Peyer's patch (tissue), 4 donors: ENCODE measurements at regions not wholly inside any gene's neighbourhood (a gene's known extent, or its start where the extent isn't known, plus 50 kb on each side); places are given as distances from the start of the nearest gene placed in this dataset.

Experiments used
- POLR2A ChIP-seq, 2 donors: fragments of 450-650 bp; IDR thresholded peaks; one replicate each; pipeline ENCODE4 v1.5.1; 2017; ENCODE audit warnings: antibody characterized with exemption in 2 of 2, mild to moderate bottlenecking in 2 of 2, moderate library complexity in 2 of 2
- TF ChIP-seq, protein P1 (sequence below), 6 experiments: fragments of 450-650 bp in 4 of 6; fragments of 200-600 bp in 2 of 6; sonication (generic) in 1 of 6; IDR thresholded peaks; one replicate each; pipeline ENCODE4 v1.5.1; 2017 to 2019; ENCODE audit warnings: antibody characterized with exemption in 6 of 6, mild to moderate bottlenecking in 3 of 6, moderate library complexity in 1 of 6

DNA sequence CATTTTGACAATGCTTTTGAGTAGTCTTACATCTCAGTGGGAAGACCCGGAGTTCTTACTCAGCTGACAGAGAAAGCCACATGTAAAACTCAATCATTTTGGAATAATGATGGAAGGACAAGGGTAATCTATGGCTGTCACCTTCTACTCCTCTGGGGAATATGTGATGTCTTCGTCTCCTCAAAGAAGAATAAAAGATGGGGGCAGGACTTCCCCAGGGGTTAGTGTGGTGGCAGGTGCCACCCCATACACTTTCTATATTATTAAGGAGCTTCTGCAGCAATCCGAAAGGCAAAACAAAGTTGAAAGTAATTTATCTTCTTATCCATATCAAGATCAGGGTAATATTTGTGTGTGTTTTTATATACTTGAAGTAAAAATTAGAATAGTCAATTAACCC is 180.4 kb upstream of the TOPAZ1 start:
- TF ChIP-seq, protein P1, sequence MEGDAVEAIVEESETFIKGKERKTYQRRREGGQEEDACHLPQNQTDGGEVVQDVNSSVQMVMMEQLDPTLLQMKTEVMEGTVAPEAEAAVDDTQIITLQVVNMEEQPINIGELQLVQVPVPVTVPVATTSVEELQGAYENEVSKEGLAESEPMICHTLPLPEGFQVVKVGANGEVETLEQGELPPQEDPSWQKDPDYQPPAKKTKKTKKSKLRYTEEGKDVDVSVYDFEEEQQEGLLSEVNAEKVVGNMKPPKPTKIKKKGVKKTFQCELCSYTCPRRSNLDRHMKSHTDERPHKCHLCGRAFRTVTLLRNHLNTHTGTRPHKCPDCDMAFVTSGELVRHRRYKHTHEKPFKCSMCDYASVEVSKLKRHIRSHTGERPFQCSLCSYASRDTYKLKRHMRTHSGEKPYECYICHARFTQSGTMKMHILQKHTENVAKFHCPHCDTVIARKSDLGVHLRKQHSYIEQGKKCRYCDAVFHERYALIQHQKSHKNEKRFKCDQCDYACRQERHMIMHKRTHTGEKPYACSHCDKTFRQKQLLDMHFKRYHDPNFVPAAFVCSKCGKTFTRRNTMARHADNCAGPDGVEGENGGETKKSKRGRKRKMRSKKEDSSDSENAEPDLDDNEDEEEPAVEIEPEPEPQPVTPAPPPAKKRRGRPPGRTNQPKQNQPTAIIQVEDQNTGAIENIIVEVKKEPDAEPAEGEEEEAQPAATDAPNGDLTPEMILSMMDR (IDR thresholded peaks at IDR 0.05), result no peak
- TF ChIP-seq POLR2A (IDR thresholded peaks at IDR 0.05), result no peak
